ENCODE measurements at regions not wholly inside any gene's neighbourhood (a gene's known extent, or its start where the extent isn't known, plus 50 kb on each side); places are given as distances from the start of the nearest gene placed in this dataset.

- no peak for DNase-seq (ENCODE audit: low read depth)
- no peak overlapping the region for H3K4me3 ChIP-seq (ENCODE audit: low read depth, low read length)
- no peak for TF ChIP-seq CTCF (conservative IDR thresholded peaks at IDR 0.05; ENCODE audit: low read depth, low read length)
Measured at GRCh38 chr3:176927706-176928581, 269.3 kb downstream of the TBL1XR1 start.

- TF ChIP-seq CTCF (conservative IDR thresholded peaks at IDR 0.05; ENCODE audit: low read depth, low read length) = no peak
- DNase-seq (ENCODE audit: low read depth) = no peak
Measured at GRCh38 chr3:176927280-176927679, 270.0 kb downstream of the TBL1XR1 start.

GRCh38 chr3:176926688-176927087, 270.6 kb downstream of the TBL1XR1 start:
- no peak for TF ChIP-seq CTCF (conservative IDR thresholded peaks at IDR 0.05; ENCODE audit: low read depth, low read length)
- no peak overlapping the region for H3K4me3 ChIP-seq (ENCODE audit: low read depth, low read length)
- DNase-seq (ENCODE audit: low read depth) = no peak

More at GRCh38 chr3:176927280-176927679, 270.0 kb downstream of the TBL1XR1 start:
- H3K4me3 ChIP-seq (ENCODE audit: low read depth, low read length) = no peak overlapping the region

GRCh38 chr3:176926034-176926433, 271.2 kb downstream of the TBL1XR1 start:
- no peak for TF ChIP-seq CTCF (conservative IDR thresholded peaks at IDR 0.05; ENCODE audit: low read depth, low read length)
- no peak for DNase-seq (ENCODE audit: low read depth)
- no peak overlapping the region for H3K4me3 ChIP-seq (ENCODE audit: low read depth, low read length)

- no peak overlapping the region for H3K4me3 ChIP-seq (ENCODE audit: low read depth, low read length)
- no peak for TF ChIP-seq CTCF (conservative IDR thresholded peaks at IDR 0.05; ENCODE audit: low read depth, low read length)
- no peak for DNase-seq (ENCODE audit: low read depth)
Measured at GRCh38 chr3:176920766-176921160, 276.5 kb downstream of the TBL1XR1 start.

GRCh38 chr3:176919836-176920765, 277.2 kb downstream of the TBL1XR1 start:
- DNase-seq (ENCODE audit: low read depth) = no peak
- TF ChIP-seq CTCF (conservative IDR thresholded peaks at IDR 0.05; ENCODE audit: low read depth, low read length) = no peak
- H3K4me3 ChIP-seq (ENCODE audit: low read depth, low read length) = no peak overlapping the region
